ENCODE measurements at regions not wholly inside any gene's neighbourhood (a gene's known extent, or its start where the extent isn't known, plus 50 kb on each side); places are given as distances from the start of the nearest gene placed in this dataset.

- H3K4me3 ChIP-seq (ENCODE audit: insufficient read length, low read depth): no peak overlapping the region
- no peaks in the 10 kb centered on the region for H3K4me1 ChIP-seq (ENCODE audit: insufficient read depth, insufficient read length)
- no peaks in the 10 kb centered on the region for H3K36me3 ChIP-seq (ENCODE audit: insufficient read depth, insufficient read length, low read length)
- no peak for DNase-seq (ENCODE audit: low read depth, low spot score)
- peaks cover 11% of the 10 kb centered on the region; the same call in 1 of the 2 replicates for H3K9me3 ChIP-seq (ENCODE audit: insufficient read depth, low read length)
- no peak overlapping the region for H3K9ac ChIP-seq (ENCODE audit: insufficient read length, low read depth)
- no peaks in the 10 kb centered on the region for H3K27me3 ChIP-seq (ENCODE audit: insufficient read depth, insufficient read length)
- TF ChIP-seq SUZ12 (IDR thresholded peaks at IDR 0.05; ENCODE audit: extremely low read depth, insufficient read depth, insufficient read length) (no peak), ZNF274 (IDR thresholded peaks at IDR 0.05; ENCODE audit: low read depth, low read length) (no peak), YY1 (IDR thresholded peaks at IDR 0.05; ENCODE audit: insufficient read depth, insufficient read length) (no peak)
These were observed 245.2 kb downstream of the CDCA7 start for GRCh38 chr2:173599821-173600359.

DNA sequence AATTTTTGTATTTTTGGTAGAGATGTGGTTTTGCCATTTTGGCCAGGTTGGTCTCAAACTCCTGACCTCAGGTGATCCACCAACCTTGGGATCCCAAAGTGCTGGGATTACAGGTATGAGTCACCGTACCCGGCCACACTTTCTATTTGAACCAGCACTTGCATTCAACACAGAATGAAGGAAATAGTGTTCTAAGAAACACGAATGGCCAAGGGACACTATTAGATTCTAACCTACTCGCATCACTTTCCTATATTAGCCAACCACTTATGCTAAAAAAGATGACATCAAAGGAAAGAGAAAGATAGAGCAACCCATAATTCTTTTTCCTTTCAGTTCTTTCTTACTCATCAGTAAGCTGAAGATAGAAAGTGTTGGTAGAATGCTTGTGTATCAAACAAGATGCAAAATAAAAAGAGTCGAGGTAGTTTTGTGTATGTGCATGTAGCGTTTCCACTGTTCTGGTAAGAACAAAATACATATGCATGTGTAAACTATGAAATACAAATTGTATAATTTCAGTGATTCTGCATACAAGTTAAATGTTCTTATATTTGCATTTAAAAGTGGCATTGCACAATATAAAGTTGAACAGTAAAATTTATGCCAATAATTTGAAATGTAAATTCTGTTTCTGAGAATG, 247.6 kb downstream of the CDCA7 start:
- peaks cover 11% of the 10 kb centered on the region; the same call in 1 of the 2 replicates for H3K9me3 ChIP-seq (ENCODE audit: insufficient read depth, low read length)
- TF ChIP-seq YY1 (IDR thresholded peaks at IDR 0.05; ENCODE audit: insufficient read depth, insufficient read length) (no peak), ZNF274 (IDR thresholded peaks at IDR 0.05; ENCODE audit: low read depth, low read length) (no peak), SUZ12 (IDR thresholded peaks at IDR 0.05; ENCODE audit: extremely low read depth, insufficient read depth, insufficient read length) (no peak)
- no peak overlapping the region for H3K9ac ChIP-seq (ENCODE audit: insufficient read length, low read depth)
- DNase-seq (ENCODE audit: low read depth, low spot score): no peak
- no peak overlapping the region for H3K4me3 ChIP-seq (ENCODE audit: insufficient read length, low read depth)
- H3K36me3 ChIP-seq (ENCODE audit: insufficient read depth, insufficient read length, low read length): no peaks in the 10 kb centered on the region
- H3K27me3 ChIP-seq (ENCODE audit: insufficient read depth, insufficient read length): no peaks in the 10 kb centered on the region
- H3K4me1 ChIP-seq (ENCODE audit: insufficient read depth, insufficient read length): no peaks in the 10 kb centered on the region

- no peak for DNase-seq (ENCODE audit: low read depth, low spot score)
- TF ChIP-seq SUZ12 (IDR thresholded peaks at IDR 0.05; ENCODE audit: extremely low read depth, insufficient read depth, insufficient read length) (no peak), YY1 (IDR thresholded peaks at IDR 0.05; ENCODE audit: insufficient read depth, insufficient read length) (no peak), ZNF274 (IDR thresholded peaks at IDR 0.05; ENCODE audit: low read depth, low read length) (no peak)
- Histone ChIP-seq H3K27me3 (ENCODE audit: insufficient read depth, insufficient read length) (no peaks in the 10 kb centered on the region), H3K9ac (ENCODE audit: insufficient read length, low read depth) (no peak overlapping the region), H3K4me3 (ENCODE audit: insufficient read length, low read depth) (no peak overlapping the region), H3K4me1 (ENCODE audit: insufficient read depth, insufficient read length) (no peaks in the 10 kb centered on the region), H3K9me3 (ENCODE audit: insufficient read depth, low read length) (peaks cover 11% of the 10 kb centered on the region; the same call in 1 of the 2 replicates), H3K36me3 (ENCODE audit: insufficient read depth, insufficient read length, low read length) (peaks cover 4% of the 10 kb centered on the region)
These were observed 251.3 kb downstream of the CDCA7 start for GRCh38 chr2:173605994-173606393.

DNA sequence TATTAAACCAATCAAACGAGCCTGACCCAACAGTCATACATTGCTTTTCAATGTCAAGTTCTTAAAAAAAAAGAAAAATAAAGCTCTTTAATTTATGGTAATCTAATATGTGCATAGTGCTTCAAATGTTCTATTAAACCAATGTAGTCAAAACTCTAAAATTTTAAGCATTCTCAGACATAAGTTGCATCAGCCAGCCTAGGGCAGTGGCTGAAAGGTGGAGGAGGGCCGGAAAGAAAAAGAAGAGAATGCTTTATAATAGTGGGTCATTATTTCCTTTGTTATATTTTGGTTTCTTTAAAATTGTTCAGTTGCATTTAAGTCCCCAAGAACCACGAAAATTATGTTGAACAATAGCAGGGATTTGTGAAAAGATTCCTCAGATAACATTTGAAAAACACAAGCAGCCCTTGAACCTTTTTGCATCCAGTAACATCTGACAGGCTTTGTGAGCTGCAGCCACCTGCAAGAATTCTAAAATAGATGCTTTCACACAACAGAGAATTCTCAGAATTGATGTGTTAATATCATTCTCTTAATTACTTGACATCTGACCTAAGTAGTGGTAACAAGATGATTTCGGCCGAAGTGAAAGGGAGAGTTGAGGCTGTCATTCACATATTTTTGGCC, 252.1 kb downstream of the CDCA7 start:
- Histone ChIP-seq H3K27me3 (ENCODE audit: insufficient read depth, insufficient read length) (no peaks in the 10 kb centered on the region), H3K4me1 (ENCODE audit: insufficient read depth, insufficient read length) (no peaks in the 10 kb centered on the region), H3K4me3 (ENCODE audit: insufficient read length, low read depth) (no peak overlapping the region), H3K9ac (ENCODE audit: insufficient read length, low read depth) (no peak overlapping the region), H3K9me3 (ENCODE audit: insufficient read depth, low read length) (peaks cover 11% of the 10 kb centered on the region; the same call in 1 of the 2 replicates), H3K36me3 (ENCODE audit: insufficient read depth, insufficient read length, low read length) (peaks cover 4% of the 10 kb centered on the region)
- no peak for DNase-seq (ENCODE audit: low read depth, low spot score)
- no peak for TF ChIP-seq SUZ12 (IDR thresholded peaks at IDR 0.05; ENCODE audit: extremely low read depth, insufficient read depth, insufficient read length)
- TF ChIP-seq YY1 (IDR thresholded peaks at IDR 0.05; ENCODE audit: insufficient read depth, insufficient read length): no peak
- no peak for TF ChIP-seq ZNF274 (IDR thresholded peaks at IDR 0.05; ENCODE audit: low read depth, low read length)

DNA sequence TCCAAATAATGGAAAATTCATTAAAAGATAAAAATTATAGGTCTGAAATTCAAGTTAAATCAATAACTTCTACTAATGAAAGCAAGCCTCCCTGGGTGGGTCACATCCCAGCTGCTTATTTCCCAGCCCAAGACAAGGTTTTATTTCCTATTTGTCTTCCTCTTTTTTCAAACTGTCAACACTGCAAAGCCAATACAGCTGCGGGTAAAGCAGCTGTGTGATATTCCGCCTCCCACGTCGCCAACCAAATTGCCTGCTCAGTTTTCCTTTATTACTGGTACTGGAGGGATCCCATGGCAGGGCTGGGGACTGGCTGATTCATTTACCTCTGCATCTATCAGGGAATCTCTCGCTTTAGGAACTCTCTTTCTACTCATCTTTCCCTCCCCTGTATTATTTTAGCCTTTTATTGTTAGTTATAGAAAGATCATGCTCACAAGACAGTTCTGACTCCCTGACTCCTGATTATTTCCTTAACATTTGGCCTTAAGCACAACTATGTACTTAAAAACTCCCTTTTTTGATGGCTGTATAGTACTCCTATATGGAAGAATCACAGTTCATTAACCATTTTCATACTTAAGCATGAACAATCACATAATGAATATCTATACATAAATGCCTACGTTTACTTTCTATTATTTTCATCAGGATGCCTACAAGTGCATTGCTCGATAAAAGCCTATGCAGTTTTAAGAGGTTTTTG, 253.1 kb downstream of the CDCA7 start:
- TF ChIP-seq SUZ12 (IDR thresholded peaks at IDR 0.05; ENCODE audit: extremely low read depth, insufficient read depth, insufficient read length) (no peak), YY1 (IDR thresholded peaks at IDR 0.05; ENCODE audit: insufficient read depth, insufficient read length) (no peak), ZNF274 (IDR thresholded peaks at IDR 0.05; ENCODE audit: low read depth, low read length) (no peak)
- peaks cover 4% of the 10 kb centered on the region for H3K36me3 ChIP-seq (ENCODE audit: insufficient read depth, insufficient read length, low read length)
- no peak overlapping the region for H3K4me3 ChIP-seq (ENCODE audit: insufficient read length, low read depth)
- DNase-seq (ENCODE audit: low read depth, low spot score): no peak
- no peak overlapping the region for H3K9ac ChIP-seq (ENCODE audit: insufficient read length, low read depth)
- no peaks in the 10 kb centered on the region for H3K4me1 ChIP-seq (ENCODE audit: insufficient read depth, insufficient read length)
- H3K27me3 ChIP-seq (ENCODE audit: insufficient read depth, insufficient read length): no peaks in the 10 kb centered on the region
- peaks cover 11% of the 10 kb centered on the region; the same call in 1 of the 2 replicates for H3K9me3 ChIP-seq (ENCODE audit: insufficient read depth, low read length)

GRCh38 chr2:173611121-173611520, 256.4 kb downstream of the CDCA7 start:
- TF ChIP-seq SUZ12 (IDR thresholded peaks at IDR 0.05; ENCODE audit: extremely low read depth, insufficient read depth, insufficient read length): no peak
- no peak for TF ChIP-seq ZNF274 (IDR thresholded peaks at IDR 0.05; ENCODE audit: low read depth, low read length)
- TF ChIP-seq YY1 (IDR thresholded peaks at IDR 0.05; ENCODE audit: insufficient read depth, insufficient read length): no peak
- Histone ChIP-seq H3K4me1 (ENCODE audit: insufficient read depth, insufficient read length) (no peaks in the 10 kb centered on the region), H3K9ac (ENCODE audit: insufficient read length, low read depth) (no peak overlapping the region), H3K4me3 (ENCODE audit: insufficient read length, low read depth) (no peak overlapping the region), H3K9me3 (ENCODE audit: insufficient read depth, low read length) (no peaks in the 10 kb centered on the region), H3K36me3 (ENCODE audit: insufficient read depth, insufficient read length, low read length) (peaks cover 4% of the 10 kb centered on the region), H3K27me3 (ENCODE audit: insufficient read depth, insufficient read length) (no peaks in the 10 kb centered on the region)
- DNase-seq (ENCODE audit: low read depth, low spot score): no peak

- H3K27me3 ChIP-seq (ENCODE audit: insufficient read depth, insufficient read length): no peaks in the 10 kb centered on the region
- no peak for DNase-seq (ENCODE audit: low read depth, low spot score)
- H3K4me1 ChIP-seq (ENCODE audit: insufficient read depth, insufficient read length): no peaks in the 10 kb centered on the region
- no peak overlapping the region for H3K4me3 ChIP-seq (ENCODE audit: insufficient read length, low read depth)
- H3K9me3 ChIP-seq (ENCODE audit: insufficient read depth, low read length): no peaks in the 10 kb centered on the region
- H3K36me3 ChIP-seq (ENCODE audit: insufficient read depth, insufficient read length, low read length): peaks cover 4% of the 10 kb centered on the region
- TF ChIP-seq ZNF274 (IDR thresholded peaks at IDR 0.05; ENCODE audit: low read depth, low read length) (no peak), YY1 (IDR thresholded peaks at IDR 0.05; ENCODE audit: insufficient read depth, insufficient read length) (no peak), SUZ12 (IDR thresholded peaks at IDR 0.05; ENCODE audit: extremely low read depth, insufficient read depth, insufficient read length) (no peak)
- no peak overlapping the region for H3K9ac ChIP-seq (ENCODE audit: insufficient read length, low read depth)
These were observed 257.7 kb downstream of the CDCA7 start for GRCh38 chr2:173612354-173612753.
